ENCODE measurements at regions not wholly inside any gene's neighbourhood (a gene's known extent, or its start where the extent isn't known, plus 50 kb on each side); places are given as distances from the start of the nearest gene placed in this dataset.

DNA sequence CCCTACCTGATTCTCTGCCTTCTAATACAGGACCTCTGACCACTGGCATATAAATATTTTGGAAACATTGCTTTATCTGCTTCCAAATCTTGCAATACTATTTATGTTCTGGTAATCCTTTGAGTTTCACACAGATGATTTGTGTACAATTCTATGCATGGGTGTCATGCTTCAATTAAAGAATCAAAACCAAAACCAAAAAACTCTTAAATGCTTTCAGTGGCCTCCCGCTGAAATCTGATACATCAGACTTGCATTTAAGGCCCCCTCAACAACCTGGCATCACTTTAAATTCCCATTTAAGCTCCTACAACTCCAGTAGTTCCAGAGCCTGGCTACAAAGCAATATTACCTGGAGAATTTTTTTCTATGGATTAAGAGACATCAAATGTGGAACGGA is 221.7 kb upstream of the NAV3 start:
- TF ChIP-seq, protein P1, sequence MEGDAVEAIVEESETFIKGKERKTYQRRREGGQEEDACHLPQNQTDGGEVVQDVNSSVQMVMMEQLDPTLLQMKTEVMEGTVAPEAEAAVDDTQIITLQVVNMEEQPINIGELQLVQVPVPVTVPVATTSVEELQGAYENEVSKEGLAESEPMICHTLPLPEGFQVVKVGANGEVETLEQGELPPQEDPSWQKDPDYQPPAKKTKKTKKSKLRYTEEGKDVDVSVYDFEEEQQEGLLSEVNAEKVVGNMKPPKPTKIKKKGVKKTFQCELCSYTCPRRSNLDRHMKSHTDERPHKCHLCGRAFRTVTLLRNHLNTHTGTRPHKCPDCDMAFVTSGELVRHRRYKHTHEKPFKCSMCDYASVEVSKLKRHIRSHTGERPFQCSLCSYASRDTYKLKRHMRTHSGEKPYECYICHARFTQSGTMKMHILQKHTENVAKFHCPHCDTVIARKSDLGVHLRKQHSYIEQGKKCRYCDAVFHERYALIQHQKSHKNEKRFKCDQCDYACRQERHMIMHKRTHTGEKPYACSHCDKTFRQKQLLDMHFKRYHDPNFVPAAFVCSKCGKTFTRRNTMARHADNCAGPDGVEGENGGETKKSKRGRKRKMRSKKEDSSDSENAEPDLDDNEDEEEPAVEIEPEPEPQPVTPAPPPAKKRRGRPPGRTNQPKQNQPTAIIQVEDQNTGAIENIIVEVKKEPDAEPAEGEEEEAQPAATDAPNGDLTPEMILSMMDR (IDR thresholded peaks at IDR 0.05; ENCODE audit: borderline replicate concordance, extremely low read depth, low read length, poor library complexity, severe bottlenecking), result no peak
- TF ChIP-seq EZH2 (IDR thresholded peaks at IDR 0.05; ENCODE audit: borderline replicate concordance, low read depth, low read length, severe bottlenecking), result no peak
- DNase-seq, result no peak
- H2AFZ ChIP-seq (ENCODE audit: low read depth, low read length), result no peak overlapping the region
- no peaks in the 10 kb centered on the region for H3K79me2 ChIP-seq (ENCODE audit: insufficient read depth, low read length)
- H3K27me3 ChIP-seq (ENCODE audit: insufficient read depth, low read length, poor library complexity), result no peaks in the 10 kb centered on the region
- no peaks in the 10 kb centered on the region for H3K4me1 ChIP-seq (ENCODE audit: insufficient read depth, low read length)
- H3K36me3 ChIP-seq (ENCODE audit: insufficient read depth, low read length), result no peaks in the 10 kb centered on the region
- H3K27ac ChIP-seq (ENCODE audit: low read length), result no peak overlapping the region
- ATAC-seq (ENCODE audit: insufficient read depth, low read depth), result no peak
- no peak overlapping the region for H3K4me2 ChIP-seq (ENCODE audit: insufficient read depth, low read length)
- no peaks in the 10 kb centered on the region for H3K9me3 ChIP-seq (ENCODE audit: insufficient read depth, low read length, severe bottlenecking)
- H3K9ac ChIP-seq (ENCODE audit: low read depth, low read length), result no peak overlapping the region
- no peaks in the 10 kb centered on the region for H4K20me1 ChIP-seq (ENCODE audit: insufficient read depth, low read length)
- H3K4me3 ChIP-seq (ENCODE audit: low read depth in 1 of 2, low read length in 2 of 2), result no peak overlapping the region

DNA sequence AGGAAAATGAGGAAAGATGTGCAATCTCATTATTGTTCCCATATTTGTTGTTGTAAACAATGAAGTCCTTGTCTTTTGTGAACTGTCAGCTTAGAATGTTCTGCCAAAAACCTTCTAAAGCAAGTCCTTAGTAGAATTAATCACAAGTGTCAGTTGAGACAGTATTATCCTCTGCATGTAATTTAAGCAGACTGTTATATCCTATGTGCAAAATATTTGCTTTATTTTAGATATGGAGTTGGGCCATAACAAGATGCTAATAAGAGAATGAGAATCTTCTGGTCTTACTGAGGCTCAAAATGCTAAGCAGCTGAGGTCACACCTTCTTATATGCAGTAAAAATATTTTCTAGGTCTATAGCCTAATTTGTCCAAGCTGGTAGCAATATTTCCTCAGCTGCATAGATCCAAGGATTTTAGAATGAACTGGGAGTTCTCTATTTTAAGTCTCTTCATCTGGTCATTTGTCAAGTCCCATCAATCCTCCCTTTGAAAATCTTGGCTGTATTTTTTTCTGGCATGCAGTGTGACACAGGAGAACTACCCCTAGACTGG is 222.3 kb upstream of the NAV3 start:
- no peaks in the 10 kb centered on the region for H3K36me3 ChIP-seq (ENCODE audit: insufficient read depth, low read length)
- no peak overlapping the region for H3K4me2 ChIP-seq (ENCODE audit: insufficient read depth, low read length)
- no peak overlapping the region for H3K27ac ChIP-seq (ENCODE audit: low read length)
- H3K79me2 ChIP-seq (ENCODE audit: insufficient read depth, low read length), result no peaks in the 10 kb centered on the region
- no peak for ATAC-seq (ENCODE audit: insufficient read depth, low read depth)
- no peak for DNase-seq
- TF ChIP-seq EZH2 (IDR thresholded peaks at IDR 0.05; ENCODE audit: borderline replicate concordance, low read depth, low read length, severe bottlenecking), result no peak
- TF ChIP-seq, protein P1 (IDR thresholded peaks at IDR 0.05; ENCODE audit: borderline replicate concordance, extremely low read depth, low read length, poor library complexity, severe bottlenecking), result no peak
- H3K27me3 ChIP-seq (ENCODE audit: insufficient read depth, low read length, poor library complexity), result no peaks in the 10 kb centered on the region
- H3K9me3 ChIP-seq (ENCODE audit: insufficient read depth, low read length, severe bottlenecking), result no peaks in the 10 kb centered on the region
- no peak overlapping the region for H2AFZ ChIP-seq (ENCODE audit: low read depth, low read length)
- H3K4me1 ChIP-seq (ENCODE audit: insufficient read depth, low read length), result no peaks in the 10 kb centered on the region
- H3K9ac ChIP-seq (ENCODE audit: low read depth, low read length), result no peak overlapping the region
- H4K20me1 ChIP-seq (ENCODE audit: insufficient read depth, low read length), result no peaks in the 10 kb centered on the region
- H3K4me3 ChIP-seq (ENCODE audit: low read depth in 1 of 2, low read length in 2 of 2), result no peak overlapping the region

DNA sequence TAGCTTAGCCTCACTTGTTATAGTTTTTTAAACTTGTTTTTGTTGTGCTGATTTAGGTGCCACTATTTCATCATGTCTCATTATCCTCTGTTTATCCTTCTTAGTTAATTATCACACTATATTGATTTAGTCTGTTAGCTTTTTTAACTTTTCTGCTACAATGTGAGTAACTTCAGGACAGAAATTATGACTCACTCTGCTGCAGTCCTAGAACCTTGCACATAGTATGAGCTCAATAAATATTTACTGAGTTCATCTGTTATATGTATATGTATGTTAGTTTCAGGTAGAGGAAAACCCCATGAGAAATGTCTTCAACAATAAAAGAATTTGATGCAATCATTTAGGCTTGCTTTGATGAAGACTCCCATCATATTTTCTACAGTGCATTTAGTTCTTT is 224.3 kb upstream of the NAV3 start:
- no peak for TF ChIP-seq EZH2 (IDR thresholded peaks at IDR 0.05; ENCODE audit: borderline replicate concordance, low read depth, low read length, severe bottlenecking)
- TF ChIP-seq, protein P1 (IDR thresholded peaks at IDR 0.05; ENCODE audit: borderline replicate concordance, extremely low read depth, low read length, poor library complexity, severe bottlenecking), result no peak
- H3K79me2 ChIP-seq (ENCODE audit: insufficient read depth, low read length), result no peaks in the 10 kb centered on the region
- H3K27ac ChIP-seq (ENCODE audit: low read length), result no peak overlapping the region
- no peak overlapping the region for H2AFZ ChIP-seq (ENCODE audit: low read depth, low read length)
- no peaks in the 10 kb centered on the region for H3K9me3 ChIP-seq (ENCODE audit: insufficient read depth, low read length, severe bottlenecking)
- no peaks in the 10 kb centered on the region for H4K20me1 ChIP-seq (ENCODE audit: insufficient read depth, low read length)
- H3K4me3 ChIP-seq (ENCODE audit: low read depth in 1 of 2, low read length in 2 of 2), result no peak overlapping the region
- DNase-seq (no peak), ATAC-seq (ENCODE audit: insufficient read depth, low read depth) (no peak)
- no peaks in the 10 kb centered on the region for H3K4me1 ChIP-seq (ENCODE audit: insufficient read depth, low read length)
- H3K9ac ChIP-seq (ENCODE audit: low read depth, low read length), result no peak overlapping the region
- H3K27me3 ChIP-seq (ENCODE audit: insufficient read depth, low read length, poor library complexity), result no peaks in the 10 kb centered on the region
- H3K36me3 ChIP-seq (ENCODE audit: insufficient read depth, low read length), result no peaks in the 10 kb centered on the region
- H3K4me2 ChIP-seq (ENCODE audit: insufficient read depth, low read length), result no peak overlapping the region

DNA sequence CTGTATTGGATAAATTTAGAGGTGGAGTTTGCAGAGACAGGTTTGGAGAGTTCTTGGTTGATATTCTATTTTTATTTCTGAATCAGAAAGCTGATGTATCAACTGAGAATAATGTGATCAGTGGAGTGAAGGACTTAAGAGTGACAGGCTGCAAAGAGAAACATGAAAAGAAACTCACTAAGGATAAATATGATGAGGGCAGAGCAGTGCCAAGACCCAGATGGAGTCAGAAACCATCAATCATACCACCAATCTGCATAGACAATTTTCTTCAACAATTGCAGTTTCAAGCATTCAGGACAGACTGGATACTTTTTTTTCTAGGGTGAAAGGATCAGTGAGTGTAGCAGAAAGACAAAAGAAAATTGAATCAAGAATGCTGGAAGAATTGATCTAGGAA is 226.7 kb upstream of the NAV3 start:
- no peak overlapping the region for H2AFZ ChIP-seq (ENCODE audit: low read depth, low read length)
- H3K27me3 ChIP-seq (ENCODE audit: insufficient read depth, low read length, poor library complexity), result no peaks in the 10 kb centered on the region
- H3K9me3 ChIP-seq (ENCODE audit: insufficient read depth, low read length, severe bottlenecking), result no peaks in the 10 kb centered on the region
- ATAC-seq (ENCODE audit: insufficient read depth, low read depth), result no peak
- no peaks in the 10 kb centered on the region for H3K4me1 ChIP-seq (ENCODE audit: insufficient read depth, low read length)
- no peaks in the 10 kb centered on the region for H3K79me2 ChIP-seq (ENCODE audit: insufficient read depth, low read length)
- no peak overlapping the region for H3K4me2 ChIP-seq (ENCODE audit: insufficient read depth, low read length)
- H3K4me3 ChIP-seq (ENCODE audit: low read depth in 1 of 2, low read length in 2 of 2), result no peak overlapping the region
- no peak overlapping the region for H3K27ac ChIP-seq (ENCODE audit: low read length)
- H3K9ac ChIP-seq (ENCODE audit: low read depth, low read length), result no peak overlapping the region
- no peak for DNase-seq
- TF ChIP-seq EZH2 (IDR thresholded peaks at IDR 0.05; ENCODE audit: borderline replicate concordance, low read depth, low read length, severe bottlenecking), result no peak
- TF ChIP-seq, protein P1 (IDR thresholded peaks at IDR 0.05; ENCODE audit: borderline replicate concordance, extremely low read depth, low read length, poor library complexity, severe bottlenecking), result no peak
- H3K36me3 ChIP-seq (ENCODE audit: insufficient read depth, low read length), result no peaks in the 10 kb centered on the region
- H4K20me1 ChIP-seq (ENCODE audit: insufficient read depth, low read length), result no peaks in the 10 kb centered on the region
